Right atrium auricular region (tissue), 2 donors: ENCODE measurements at regions not wholly inside any gene's neighbourhood (a gene's known extent, or its start where the extent isn't known, plus 50 kb on each side); places are given as distances from the start of the nearest gene placed in this dataset.

Experiments used
- DNase-seq: peaks from one replicate; pipeline ENCODE4 v3.0.0-alpha.2; 2019; ENCODE audit warnings: low spot score
- H3K27ac ChIP-seq, 2 donors: fragments of 200-600 bp; sonication (generic); 1 replicate in 1 of 2; 2 replicates in 1 of 2; pipeline ENCODE4 v1.5.1; 2016 to 2019
- H3K27me3 ChIP-seq, 2 donors: fragments of 200-600 bp; sonication (generic); one replicate each; pipeline versions ENCODE4 v1.5.1 to v1.6.0; 2017 to 2019
- H3K36me3 ChIP-seq: fragments of 200-600 bp; sonication (generic); one replicate; pipeline ENCODE4 v1.5.1; 2016
- H3K4me1 ChIP-seq, 2 donors: fragments of 200-600 bp; sonication (generic); one replicate each; pipeline versions ENCODE4 v1.5.1 to v1.6.0; 2017 to 2019
- H3K4me3 ChIP-seq, 2 donors: fragments of 200-600 bp; sonication (generic); 1 replicate in 1 of 2; 2 replicates in 1 of 2; pipeline ENCODE4 v1.5.1; 2017 to 2019; ENCODE audit warnings: mild to moderate bottlenecking in 1 of 2, moderate library complexity in 1 of 2
- H3K9me3 ChIP-seq, 2 donors: fragments of 200-600 bp; sonication (generic); one replicate each; pipeline ENCODE4 v1.5.1; 2019
- CTCF ChIP-seq, 2 donors: fragments of 200-600 bp; sonication (generic); IDR thresholded peaks; one replicate each; pipeline ENCODE4 v1.5.1; 2019; ENCODE audit warnings: antibody characterized with exemption in 2 of 2

DNA sequence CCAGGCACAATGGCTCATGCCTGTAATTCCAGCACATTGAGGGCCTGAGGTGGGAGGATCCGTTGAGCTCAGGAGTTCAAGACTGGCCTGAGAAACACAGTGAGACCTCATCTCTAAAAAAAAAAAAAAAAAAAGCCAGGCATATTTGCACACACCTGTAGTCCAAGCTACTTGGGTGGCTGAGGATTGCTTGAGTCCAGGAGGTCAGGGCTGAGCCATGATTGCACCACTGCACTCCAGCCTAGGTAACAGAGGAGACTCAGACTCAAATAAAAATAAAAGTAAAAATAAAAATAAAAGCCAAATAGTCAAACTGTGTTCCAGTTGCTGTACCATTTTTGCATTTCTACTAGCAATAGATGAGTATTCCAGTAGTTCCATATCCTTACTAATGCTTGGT, 616.0 kb downstream of the KIF4B start:
- Histone ChIP-seq H3K4me1 (no peaks in the 10 kb centered on the region), H3K36me3 (no peaks in the 10 kb centered on the region), H3K9me3 (no peaks in the 10 kb centered on the region), H3K27ac (no peak overlapping the region), H3K4me3 (no peak overlapping the region), H3K27me3 (no peaks in the 10 kb centered on the region)
- no peak for TF ChIP-seq CTCF (IDR thresholded peaks at IDR 0.05)
- DNase-seq = no peak

DNA sequence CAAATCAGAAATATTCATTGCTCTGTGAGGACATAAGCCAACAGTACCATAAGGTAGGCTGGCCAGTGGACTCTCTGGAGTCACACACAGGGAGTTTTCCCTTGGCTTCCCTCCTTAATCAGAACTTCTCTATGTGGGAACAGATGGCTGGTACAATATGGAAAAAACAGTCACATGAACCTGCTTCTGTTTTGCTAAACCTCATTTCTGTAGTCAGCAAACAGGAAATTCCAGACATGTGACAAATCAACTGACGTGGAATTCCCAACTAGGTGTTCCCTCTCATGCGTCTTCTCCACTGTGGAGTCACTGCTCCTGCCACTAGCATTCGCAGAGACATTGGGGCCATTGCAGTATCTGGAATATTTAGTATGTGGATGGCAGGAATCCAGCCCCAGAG, 617.6 kb downstream of the KIF4B start:
- Histone ChIP-seq H3K27me3 (no peaks in the 10 kb centered on the region), H3K4me1 (no peaks in the 10 kb centered on the region), H3K9me3 (no peaks in the 10 kb centered on the region), H3K27ac (no peak overlapping the region), H3K36me3 (no peaks in the 10 kb centered on the region), H3K4me3 (no peak overlapping the region)
- DNase-seq = no peak
- no peak for TF ChIP-seq CTCF (IDR thresholded peaks at IDR 0.05)

DNA sequence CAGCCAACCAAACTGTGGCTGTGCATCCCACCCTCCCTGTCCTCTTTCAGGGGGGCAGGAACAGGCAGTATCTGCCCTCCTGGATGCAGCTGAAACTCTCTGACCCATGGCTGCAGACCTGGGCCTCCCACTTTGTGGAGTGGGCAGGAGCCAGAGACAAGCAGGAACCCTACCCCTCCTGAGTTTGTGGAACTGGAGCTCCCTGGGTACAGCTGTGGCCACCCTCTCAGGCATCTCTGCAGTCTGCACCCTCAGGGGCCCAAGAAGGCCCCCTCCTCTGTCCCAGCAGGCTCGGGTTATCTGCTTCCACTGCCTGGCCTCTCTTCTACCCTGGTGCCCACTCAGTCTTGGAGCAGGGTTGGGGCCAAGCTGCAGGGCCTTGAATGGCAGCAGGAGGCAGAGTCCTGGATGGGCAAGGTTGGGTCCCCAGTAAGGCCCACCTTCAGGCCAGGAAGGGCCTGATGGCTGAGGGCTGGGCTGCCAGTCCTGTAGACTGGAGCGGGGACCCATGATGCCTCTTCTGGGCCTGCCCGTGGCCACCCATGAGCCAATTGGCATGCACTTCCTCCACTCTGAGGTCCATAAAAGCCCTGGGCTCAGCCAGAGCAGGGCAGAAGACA, 619.9 kb downstream of the KIF4B start:
- H3K4me3 ChIP-seq = no peak overlapping the region
- no peak for TF ChIP-seq CTCF (IDR thresholded peaks at IDR 0.05)
- H3K27ac ChIP-seq = no peak overlapping the region
- no peaks in the 10 kb centered on the region for H3K36me3 ChIP-seq
- H3K27me3 ChIP-seq = no peaks in the 10 kb centered on the region
- no peak for DNase-seq
- H3K4me1 ChIP-seq = no peaks in the 10 kb centered on the region
- no peaks in the 10 kb centered on the region for H3K9me3 ChIP-seq

DNA sequence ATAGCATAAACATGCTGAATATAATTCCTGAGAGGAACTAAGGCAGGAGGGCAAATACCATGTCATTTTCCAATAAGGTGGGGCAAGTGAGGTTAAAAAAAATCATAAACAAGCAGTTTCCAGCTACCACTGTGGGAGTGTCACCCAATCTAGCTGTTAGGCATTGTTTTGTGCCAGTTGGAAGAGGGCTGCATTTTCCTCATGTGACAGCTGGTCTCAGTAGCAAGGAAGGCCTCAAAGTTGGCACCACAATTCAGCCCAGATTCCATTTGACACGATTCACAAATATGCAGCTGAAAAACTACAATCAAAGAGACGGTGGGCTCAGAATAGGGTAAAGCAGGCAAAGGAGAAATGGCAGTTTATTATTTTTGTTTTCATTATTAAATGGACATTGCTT, 636.1 kb downstream of the KIF4B start:
- Histone ChIP-seq H3K36me3 (no peaks in the 10 kb centered on the region), H3K27ac (no peak overlapping the region), H3K27me3 (no peaks in the 10 kb centered on the region), H3K4me3 (no peak overlapping the region), H3K4me1 (no peaks in the 10 kb centered on the region), H3K9me3 (no peaks in the 10 kb centered on the region)
- TF ChIP-seq CTCF (IDR thresholded peaks at IDR 0.05) = no peak
- DNase-seq = no peak

DNA sequence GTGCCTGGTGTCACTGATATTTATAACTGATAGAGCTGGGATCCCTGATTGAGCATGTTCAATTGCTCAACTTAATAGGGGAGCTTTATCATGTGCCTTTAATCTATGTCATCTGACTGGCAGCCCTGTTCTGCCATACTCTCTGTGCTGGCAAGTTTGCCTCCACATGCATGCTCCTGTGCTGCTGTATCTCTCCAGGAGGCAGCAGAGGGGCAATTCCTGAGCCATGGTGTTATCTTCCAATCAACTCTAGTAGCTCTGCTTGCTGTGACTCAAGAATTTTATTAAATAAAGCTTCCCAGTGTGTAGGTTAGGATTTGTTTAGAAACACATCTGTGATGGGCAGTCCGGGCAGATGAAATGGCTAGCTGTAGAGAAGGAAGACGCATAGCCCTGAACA, 642.0 kb downstream of the KIF4B start:
- TF ChIP-seq CTCF (IDR thresholded peaks at IDR 0.05) = no peak
- H3K27me3 ChIP-seq = no peaks in the 10 kb centered on the region
- no peak for DNase-seq
- no peaks in the 10 kb centered on the region for H3K36me3 ChIP-seq
- no peaks in the 10 kb centered on the region for H3K9me3 ChIP-seq
- no peaks in the 10 kb centered on the region for H3K4me1 ChIP-seq
- no peak overlapping the region for H3K4me3 ChIP-seq
- no peak overlapping the region for H3K27ac ChIP-seq

GRCh38 chr5:155661859-155662258, 648.3 kb downstream of the KIF4B start:
- no peak for TF ChIP-seq CTCF (IDR thresholded peaks at IDR 0.05)
- no peaks in the 10 kb centered on the region for H3K9me3 ChIP-seq
- no peaks in the 10 kb centered on the region for H3K27me3 ChIP-seq
- no peaks in the 10 kb centered on the region for H3K36me3 ChIP-seq
- no peak overlapping the region for H3K4me3 ChIP-seq
- no peak overlapping the region for H3K27ac ChIP-seq
- DNase-seq = no peak
- no peaks in the 10 kb centered on the region for H3K4me1 ChIP-seq
